ENCODE measurements at regions not wholly inside any gene's neighbourhood (a gene's known extent, or its start where the extent isn't known, plus 50 kb on each side); places are given as distances from the start of the nearest gene placed in this dataset.

GRCh38 chr9:29691758-29692407 lies 2118.6 kb upstream of the C9orf72 start:
- Histone ChIP-seq H2AFZ (ENCODE audit: low read length) (no peak overlapping the region), H3K9me3 (ENCODE audit: low read length) (no peaks in the 10 kb centered on the region; the same call in 1 of the 2 replicates), H3K27ac (ENCODE audit: extremely low read length, insufficient read depth, low read length) (no peak overlapping the region), H3K27me3 (ENCODE audit: control insufficient read depth in 1 of 2, insufficient read depth in 2 of 2, low read length in 2 of 2) (no peaks in the 10 kb centered on the region), H3K4me2 (ENCODE audit: low read depth, low read length) (no peak overlapping the region), H3K4me1 (ENCODE audit: insufficient read depth, low read length) (no peaks in the 10 kb centered on the region), H3K4me3 (replicated peaks in 1 of 3; ENCODE audit: insufficient read depth in 1 of 3, low read depth in 2 of 3, low read length in 3 of 3) (no peak overlapping the region), H3K9ac (ENCODE audit: insufficient read depth, low read depth, low read length) (no peak overlapping the region), H3K79me2 (ENCODE audit: insufficient read depth, low read length) (no peaks in the 10 kb centered on the region), H4K20me1 (ENCODE audit: insufficient read depth, low read length) (no peaks in the 10 kb centered on the region), H3K36me3 (replicated peaks in 1 of 2; ENCODE audit: control insufficient read depth in 1 of 2, insufficient read depth in 2 of 2, low read length in 2 of 2) (no peaks in the 10 kb centered on the region)
- DNase-seq (ENCODE audit: low spot score) (peak; percentile 36), ATAC-seq (peak; percentile 96), FAIRE-seq (peak; percentile 49)
- POLR2A ChIA-PET = no interaction called here
- BruUV-seq (replicated peaks) = no TSS peak
- CTCF ChIA-PET (ENCODE audit: low intra/inter-chr PET ratio, low total read pairs) = interaction anchor here (0.6 to 1.2 kb wide), 2 partner anchors 917 to 1965 kb away, joined by 3 read pairs; no protein-coding TSS in a partner anchor
- WGBS (ENCODE audit: low lambda C conversion rate) = 11% methylated on average over 5 of the region's 7 CpGs
- TF ChIP-seq STAG1 (CRISPR knock-in tag; IDR thresholded peaks at IDR 0.05) = peak; percentile 67
- TF ChIP-seq ASH2L (IDR thresholded peaks at IDR 0.05; ENCODE audit: insufficient read length, low read depth, low read length) = no peak
- TF ChIP-seq CTCF (CRISPR knock-in tag; IDR thresholded peaks at IDR 0.05) = peak; percentile 61
- intact Hi-C loops (cut with micrococcal nuclease; ENCODE audit: unreplicated experiment) = loop anchor here (10.0 kb wide), 1 partner anchor 727 kb away; no protein-coding TSS in a partner anchor
- in situ Hi-C loops (cut with HindIII; ENCODE audit: extremely low pct_ligation_motif_present, low pct_unique_long_range_greater_than_20kb) = no loop called here

DNA sequence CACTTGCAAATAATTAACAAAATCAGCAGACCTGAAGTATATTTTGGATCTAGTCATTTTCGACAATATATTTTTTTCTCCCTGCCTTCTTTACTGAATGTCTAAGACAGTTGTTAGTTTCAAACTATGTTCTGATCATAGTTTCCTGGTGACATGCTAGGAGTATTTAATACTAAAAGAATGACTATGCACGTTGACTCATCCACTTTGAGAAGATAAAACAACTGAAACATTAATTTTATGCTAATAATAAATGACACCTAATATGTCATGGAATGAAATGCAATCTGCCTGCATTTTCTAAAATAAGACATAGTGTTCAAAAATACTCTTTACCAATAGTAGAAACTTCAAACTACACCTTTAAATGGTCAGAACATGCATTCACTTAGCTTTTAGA lies 2123.7 kb upstream of the C9orf72 start:
- H3K4me2 ChIP-seq (ENCODE audit: low read depth, low read length) = no peak overlapping the region
- H4K20me1 ChIP-seq (ENCODE audit: insufficient read depth, low read length) = no peaks in the 10 kb centered on the region
- H3K27me3 ChIP-seq (ENCODE audit: control insufficient read depth in 1 of 2, insufficient read depth in 2 of 2, low read length in 2 of 2) = no peaks in the 10 kb centered on the region
- H3K36me3 ChIP-seq (replicated peaks in 1 of 2; ENCODE audit: control insufficient read depth in 1 of 2, insufficient read depth in 2 of 2, low read length in 2 of 2) = no peaks in the 10 kb centered on the region
- H3K4me3 ChIP-seq (replicated peaks in 1 of 3; ENCODE audit: insufficient read depth in 1 of 3, low read depth in 2 of 3, low read length in 3 of 3) = no peak overlapping the region
- CTCF ChIA-PET (ENCODE audit: low intra/inter-chr PET ratio, low total read pairs) = no interaction called here
- no peaks in the 10 kb centered on the region; the same call in 1 of the 2 replicates for H3K9me3 ChIP-seq (ENCODE audit: low read length)
- H3K27ac ChIP-seq (ENCODE audit: extremely low read length, insufficient read depth, low read length) = no peak overlapping the region
- BruUV-seq (replicated peaks) = no TSS peak
- FAIRE-seq (no peak), ATAC-seq (no peak), DNase-seq (ENCODE audit: low spot score) (no peak)
- in situ Hi-C loops (cut with HindIII; ENCODE audit: extremely low pct_ligation_motif_present, low pct_unique_long_range_greater_than_20kb) = no loop called here
- no peaks in the 10 kb centered on the region for H3K79me2 ChIP-seq (ENCODE audit: insufficient read depth, low read length)
- TF ChIP-seq JDP2 (CRISPR knock-in tag; IDR thresholded peaks at IDR 0.05; ENCODE audit: borderline replicate concordance) (no peak), TEAD2 (CRISPR knock-in tag; IDR thresholded peaks at IDR 0.05) (no peak), AGO1 (IDR thresholded peaks at IDR 0.05; ENCODE audit: low read depth, low read length, poor library complexity, severe bottlenecking) (no peak), YEATS4 (CRISPR knock-in tag; IDR thresholded peaks at IDR 0.05; ENCODE audit: borderline replicate concordance) (no peak), ARNTL (CRISPR knock-in tag; IDR thresholded peaks at IDR 0.05) (no peak), SMC3 (IDR thresholded peaks at IDR 0.05; ENCODE audit: low read length) (no peak), PHF21A (CRISPR knock-in tag; IDR thresholded peaks at IDR 0.05) (no peak)
- H3K4me1 ChIP-seq (ENCODE audit: insufficient read depth, low read length) = no peaks in the 10 kb centered on the region
- POLR2A ChIA-PET = no interaction called here
- 0% methylated on average over 2 of the region's 2 CpGs for WGBS (ENCODE audit: low lambda C conversion rate)
- intact Hi-C loops (cut with micrococcal nuclease; ENCODE audit: unreplicated experiment) = loop anchor here (10.0 kb wide), 1 partner anchor 732 kb away; no protein-coding TSS in a partner anchor
- no peak overlapping the region for H3K9ac ChIP-seq (ENCODE audit: insufficient read depth, low read depth, low read length)
- H2AFZ ChIP-seq (ENCODE audit: low read length) = no peak overlapping the region
